Hindlimb muscle (tissue), 1 donor: ENCODE measurements at regions not wholly inside any gene's neighbourhood (a gene's known extent, or its start where the extent isn't known, plus 50 kb on each side); places are given as distances from the start of the nearest gene placed in this dataset.

Source experiments
- DNase-seq: peaks from one replicate; pipeline ENCODE4 v3.0.0-alpha.2; 2013

- peak; percentile 5 for DNase-seq
These were observed 68.6 kb upstream of the FOXA2 start for GRCh38 chr20:22652681-22653588.

- DNase-seq: no peak
These were observed 69.6 kb upstream of the FOXA2 start for GRCh38 chr20:22653658-22654642.

- DNase-seq: no peak
These were observed 79.2 kb upstream of the FOXA2 start for GRCh38 chr20:22663528-22664025.

GRCh38 chr20:22667198-22667597 lies 82.8 kb upstream of the FOXA2 start:
- DNase-seq: no peak

GRCh38 chr20:22672191-22672590 lies 87.8 kb upstream of the FOXA2 start:
- DNase-seq: no peak

GRCh38 chr20:22673467-22673866 lies 89.1 kb upstream of the FOXA2 start:
- DNase-seq: no peak

GRCh38 chr20:22675341-22675740 lies 91.0 kb upstream of the FOXA2 start:
- no peak for DNase-seq

GRCh38 chr20:22678678-22679077 lies 94.3 kb upstream of the FOXA2 start:
- no peak for DNase-seq

- no peak for DNase-seq
These were observed 94.8 kb upstream of the FOXA2 start for GRCh38 chr20:22679197-22679596.

GRCh38 chr20:22680031-22680740 lies 95.8 kb upstream of the FOXA2 start:
- no peak for DNase-seq

- DNase-seq: no peak
These were observed 97.3 kb upstream of the FOXA2 start for GRCh38 chr20:22681591-22682248.

GRCh38 chr20:22682381-22682780 lies 98.0 kb upstream of the FOXA2 start:
- no peak for DNase-seq

- peak; percentile 68 for DNase-seq
These were observed 99.8 kb upstream of the FOXA2 start for GRCh38 chr20:22684072-22684762.

GRCh38 chr20:22684763-22685443 lies 100.5 kb upstream of the FOXA2 start:
- no peak for DNase-seq

GRCh38 chr20:22686097-22686496 lies 101.7 kb upstream of the FOXA2 start:
- no peak for DNase-seq

GRCh38 chr20:22687676-22688349 lies 103.4 kb upstream of the FOXA2 start:
- no peak for DNase-seq

GRCh38 chr20:22688485-22688884 lies 104.1 kb upstream of the FOXA2 start:
- DNase-seq: no peak

- DNase-seq: no peak
These were observed 104.9 kb upstream of the FOXA2 start for GRCh38 chr20:22689266-22689665.

GRCh38 chr20:22690000-22690399 lies 105.6 kb upstream of the FOXA2 start:
- no peak for DNase-seq

- DNase-seq: no peak
These were observed 106.3 kb upstream of the FOXA2 start for GRCh38 chr20:22690616-22691179.
